ENCODE measurements at regions not wholly inside any gene's neighbourhood (a gene's known extent, or its start where the extent isn't known, plus 50 kb on each side); places are given as distances from the start of the nearest gene placed in this dataset.

GRCh38 chr7:85748861-85749260 lies 562.0 kb upstream of the SEMA3D start:
- no peak overlapping the region for H3K4me2 ChIP-seq (ENCODE audit: insufficient read depth, low read length)
- TF ChIP-seq CTCF (IDR thresholded peaks at IDR 0.05; ENCODE audit: borderline replicate concordance, extremely low read depth, low read length, poor library complexity, severe bottlenecking): no peak
- TF ChIP-seq EZH2 (IDR thresholded peaks at IDR 0.05; ENCODE audit: borderline replicate concordance, low read depth, low read length, severe bottlenecking): no peak
- no peaks in the 10 kb centered on the region for H3K79me2 ChIP-seq (ENCODE audit: insufficient read depth, low read length)
- H3K9ac ChIP-seq (ENCODE audit: low read depth, low read length): no peak overlapping the region
- no peak for ATAC-seq (ENCODE audit: insufficient read depth, low read depth)
- no peaks in the 10 kb centered on the region for H3K36me3 ChIP-seq (ENCODE audit: insufficient read depth, low read length)
- peaks cover 3% of the 10 kb centered on the region for H3K9me3 ChIP-seq (ENCODE audit: insufficient read depth, low read length, severe bottlenecking)
- no peaks in the 10 kb centered on the region for H4K20me1 ChIP-seq (ENCODE audit: insufficient read depth, low read length)
- no peak overlapping the region for H3K4me3 ChIP-seq (ENCODE audit: low read depth in 1 of 2, low read length in 2 of 2)
- H3K27me3 ChIP-seq (ENCODE audit: insufficient read depth, low read length, poor library complexity): no peaks in the 10 kb centered on the region
- H3K4me1 ChIP-seq (ENCODE audit: insufficient read depth, low read length): no peaks in the 10 kb centered on the region
- DNase-seq: no peak
- no peak overlapping the region for H2AFZ ChIP-seq (ENCODE audit: low read depth, low read length)
- H3K27ac ChIP-seq (ENCODE audit: low read length): no peak overlapping the region

- no peak for ATAC-seq (ENCODE audit: insufficient read depth, low read depth)
- TF ChIP-seq EZH2 (IDR thresholded peaks at IDR 0.05; ENCODE audit: borderline replicate concordance, low read depth, low read length, severe bottlenecking) (no peak), CTCF (IDR thresholded peaks at IDR 0.05; ENCODE audit: borderline replicate concordance, extremely low read depth, low read length, poor library complexity, severe bottlenecking) (no peak)
Observed at GRCh38 chr7:85737426-85737825, 550.6 kb upstream of the SEMA3D start.

DNA sequence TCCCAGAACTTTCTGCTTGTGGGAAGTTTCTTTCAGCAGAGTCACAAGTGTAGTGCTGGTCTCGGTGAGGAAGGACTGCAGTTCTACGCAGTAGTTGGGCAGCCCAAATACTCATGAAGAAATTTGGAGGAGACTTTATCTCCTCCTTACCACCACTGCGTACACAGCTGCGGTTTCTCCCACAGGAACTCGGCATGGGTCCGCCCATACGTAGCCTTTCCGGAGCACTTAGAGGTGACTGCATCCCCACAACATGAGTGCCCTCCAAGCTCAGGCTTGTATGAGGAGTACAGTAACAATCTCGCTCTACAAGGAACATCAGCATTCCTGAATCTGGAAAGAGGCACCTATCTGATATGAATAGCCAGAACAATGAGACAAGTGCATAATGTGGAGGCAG lies 549.2 kb upstream of the SEMA3D start:
- H3K36me3 ChIP-seq (ENCODE audit: insufficient read depth, low read length): no peaks in the 10 kb centered on the region
- no peaks in the 10 kb centered on the region for H3K9me3 ChIP-seq (ENCODE audit: insufficient read depth, low read length, severe bottlenecking)
- H2AFZ ChIP-seq (ENCODE audit: low read depth, low read length): no peak overlapping the region
- H3K9ac ChIP-seq (ENCODE audit: low read depth, low read length): no peak overlapping the region
- no peaks in the 10 kb centered on the region for H3K79me2 ChIP-seq (ENCODE audit: insufficient read depth, low read length)
- no peaks in the 10 kb centered on the region for H3K27me3 ChIP-seq (ENCODE audit: insufficient read depth, low read length, poor library complexity)
- H3K4me2 ChIP-seq (ENCODE audit: insufficient read depth, low read length): no peak overlapping the region
- H3K4me1 ChIP-seq (ENCODE audit: insufficient read depth, low read length): no peaks in the 10 kb centered on the region
- no peak overlapping the region for H3K27ac ChIP-seq (ENCODE audit: low read length)
- TF ChIP-seq EZH2 (IDR thresholded peaks at IDR 0.05; ENCODE audit: borderline replicate concordance, low read depth, low read length, severe bottlenecking) (no peak), CTCF (IDR thresholded peaks at IDR 0.05; ENCODE audit: borderline replicate concordance, extremely low read depth, low read length, poor library complexity, severe bottlenecking) (no peak)
- no peak for DNase-seq
- ATAC-seq (ENCODE audit: insufficient read depth, low read depth): no peak
- no peak overlapping the region for H3K4me3 ChIP-seq (ENCODE audit: low read depth in 1 of 2, low read length in 2 of 2)
- H4K20me1 ChIP-seq (ENCODE audit: insufficient read depth, low read length): no peaks in the 10 kb centered on the region

More at GRCh38 chr7:85737426-85737825, 550.6 kb upstream of the SEMA3D start:
- Histone ChIP-seq H3K9ac (ENCODE audit: low read depth, low read length) (no peak overlapping the region), H3K36me3 (ENCODE audit: insufficient read depth, low read length) (no peaks in the 10 kb centered on the region), H3K4me1 (ENCODE audit: insufficient read depth, low read length) (no peaks in the 10 kb centered on the region), H3K4me3 (ENCODE audit: low read depth in 1 of 2, low read length in 2 of 2) (no peak overlapping the region), H3K27me3 (ENCODE audit: insufficient read depth, low read length, poor library complexity) (no peaks in the 10 kb centered on the region), H4K20me1 (ENCODE audit: insufficient read depth, low read length) (no peaks in the 10 kb centered on the region), H2AFZ (ENCODE audit: low read depth, low read length) (no peak overlapping the region), H3K9me3 (ENCODE audit: insufficient read depth, low read length, severe bottlenecking) (no peaks in the 10 kb centered on the region), H3K79me2 (ENCODE audit: insufficient read depth, low read length) (no peaks in the 10 kb centered on the region), H3K27ac (ENCODE audit: low read length) (no peak overlapping the region), H3K4me2 (ENCODE audit: insufficient read depth, low read length) (no peak overlapping the region)
- DNase-seq: no peak

DNA sequence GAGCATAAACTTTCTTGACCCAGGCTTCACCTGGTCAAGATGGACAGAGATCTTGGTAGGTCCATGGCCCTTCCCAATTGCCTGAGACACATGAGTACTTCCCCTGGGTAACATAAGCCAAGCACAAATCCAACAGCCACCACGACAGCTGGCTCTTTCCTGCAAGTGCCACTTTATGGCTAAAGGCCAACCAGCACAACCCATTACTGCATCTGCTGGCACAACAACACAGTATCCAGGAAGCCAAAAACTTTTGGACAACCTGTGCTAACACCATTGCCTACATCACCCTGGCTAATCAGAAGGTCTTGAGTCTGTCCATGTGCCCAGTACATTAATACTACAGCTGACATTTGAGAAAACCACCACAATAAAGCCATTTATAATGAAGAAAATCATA lies 548.0 kb upstream of the SEMA3D start:
- Histone ChIP-seq H3K27me3 (ENCODE audit: insufficient read depth, low read length, poor library complexity) (no peaks in the 10 kb centered on the region), H3K36me3 (ENCODE audit: insufficient read depth, low read length) (no peaks in the 10 kb centered on the region), H3K4me2 (ENCODE audit: insufficient read depth, low read length) (no peak overlapping the region), H3K4me1 (ENCODE audit: insufficient read depth, low read length) (no peaks in the 10 kb centered on the region), H2AFZ (ENCODE audit: low read depth, low read length) (no peak overlapping the region), H3K27ac (ENCODE audit: low read length) (no peak overlapping the region), H3K9me3 (ENCODE audit: insufficient read depth, low read length, severe bottlenecking) (no peaks in the 10 kb centered on the region), H4K20me1 (ENCODE audit: insufficient read depth, low read length) (no peaks in the 10 kb centered on the region), H3K79me2 (ENCODE audit: insufficient read depth, low read length) (no peaks in the 10 kb centered on the region), H3K4me3 (ENCODE audit: low read depth in 1 of 2, low read length in 2 of 2) (no peak overlapping the region), H3K9ac (ENCODE audit: low read depth, low read length) (no peak overlapping the region)
- no peak for DNase-seq
- TF ChIP-seq EZH2 (IDR thresholded peaks at IDR 0.05; ENCODE audit: borderline replicate concordance, low read depth, low read length, severe bottlenecking): no peak
- TF ChIP-seq CTCF (IDR thresholded peaks at IDR 0.05; ENCODE audit: borderline replicate concordance, extremely low read depth, low read length, poor library complexity, severe bottlenecking): no peak
- ATAC-seq (ENCODE audit: insufficient read depth, low read depth): no peak
